GM23338 (cell line): ENCODE measurements at regions not wholly inside any gene's neighbourhood (a gene's known extent, or its start where the extent isn't known, plus 50 kb on each side); places are given as distances from the start of the nearest gene placed in this dataset.

Source experiments
- ATAC-seq: fragments of 200-7000 bp; cut with Tn5 transposase; 3 replicates; pipeline ENCODE4 v1.9.1; 2020
- DNase-seq: peaks from one replicate; pipeline ENCODE4 v3.0.0-alpha.2; 2015; ENCODE audit warnings: low spot score
- H2AFZ ChIP-seq: fragments of 200-600 bp; sonication (generic); 2 replicates; pipeline ENCODE4 v1.8.0; 2016; ENCODE audit warnings: antibody characterized with exemption, mild to moderate bottlenecking, moderate library complexity
- H3F3A ChIP-seq: fragments of 200-600 bp; sonication (generic); replicated peaks from 2 replicates; pipeline ENCODE4 v1.8.0; 2017; ENCODE audit warnings: antibody characterized with exemption, mixed run types, low read depth
- H3K27ac ChIP-seq: fragments of 200-600 bp; sonication (generic); 2 replicates; pipeline ENCODE4 v1.6.1; 2016; ENCODE audit warnings: low read depth
- H3K27me3 ChIP-seq: fragments of 200-600 bp; sonication (generic); 2 replicates; pipeline ENCODE4 v1.8.0; 2016; ENCODE audit warnings: mild to moderate bottlenecking, mixed run types, moderate library complexity; ENCODE audit not compliant: insufficient read depth
- H3K36me3 ChIP-seq: fragments of 200-600 bp; sonication (generic); 2 replicates; pipeline ENCODE4 v1.8.0; 2016; ENCODE audit warnings: mild to moderate bottlenecking; ENCODE audit not compliant: insufficient read depth
- H3K4me1 ChIP-seq: fragments of 200-600 bp; sonication (generic); 2 replicates; pipeline ENCODE4 v1.8.0; 2016; ENCODE audit warnings: mild to moderate bottlenecking, moderate library complexity; ENCODE audit not compliant: insufficient read depth
- H3K4me2 ChIP-seq: fragments of 200-600 bp; sonication (generic); 2 replicates; pipeline ENCODE4 v1.7.1; 2017; ENCODE audit warnings: mixed run types
- H3K4me3 ChIP-seq: fragments of 200-600 bp; sonication (generic); 2 replicates; pipeline ENCODE4 v1.6.1; 2016; ENCODE audit warnings: mixed run types
- H3K79me2 ChIP-seq: fragments of 200-600 bp; sonication (generic); replicated peaks from 2 replicates; pipeline ENCODE4 v1.8.0; 2017; ENCODE audit warnings: mild to moderate bottlenecking; ENCODE audit not compliant: insufficient read depth
- H3K9me2 ChIP-seq: fragments of 200-600 bp; sonication (generic); 2 replicates; pipeline ENCODE4 v1.8.0; 2017; ENCODE audit not compliant: insufficient read depth
- H4K20me1 ChIP-seq: fragments of 200-600 bp; sonication (generic); replicated peaks from 2 replicates; pipeline ENCODE4 v1.8.0; 2017; ENCODE audit warnings: mild to moderate bottlenecking; ENCODE audit not compliant: insufficient read depth
- H3K27ac Mint-ChIP-seq: 2 replicates; pipeline ENCODE4 v1.8.0; 2020; ENCODE audit warnings: inconsistent platforms, mild to moderate bottlenecking, moderate library complexity, mixed read lengths
- H3K27me3 Mint-ChIP-seq: 3 replicates; pipeline ENCODE4 v1.8.0; 2022; ENCODE audit warnings: low read depth, mild to moderate bottlenecking, moderate library complexity, mixed read lengths, inconsistent platforms; ENCODE audit not compliant: insufficient read depth, poor library complexity
- H3K36me3 Mint-ChIP-seq: 3 replicates; pipeline ENCODE4 v1.8.0; 2021; ENCODE audit warnings: low read depth, mild to moderate bottlenecking, inconsistent platforms, moderate library complexity, mixed read lengths
- H3K4me1 Mint-ChIP-seq: 3 replicates; pipeline ENCODE4 v1.8.0; 2020; ENCODE audit warnings: mild to moderate bottlenecking, inconsistent platforms, mixed read lengths
- H3K4me3 Mint-ChIP-seq: 3 replicates; pipeline ENCODE4 v1.8.0; 2021; ENCODE audit warnings: moderate library complexity, mild to moderate bottlenecking, inconsistent platforms, mixed read lengths
- H3K9me3 Mint-ChIP-seq: 3 replicates; pipeline ENCODE4 v1.8.0; 2020; ENCODE audit warnings: moderate library complexity, mild to moderate bottlenecking, inconsistent platforms, mixed read lengths
- CREB1 ChIP-seq: fragments of 250-450 bp; sonication (Bioruptor Pico); IDR thresholded peaks from 2 replicates; pipeline ENCODE4 v1.5.0; 2020; ENCODE audit warnings: low read depth, mild to moderate bottlenecking, moderate library complexity
- EZH2 ChIP-seq: fragments of 200-600 bp; sonication (generic); IDR thresholded peaks from one replicate; pipeline ENCODE4 v1.8.0; 2017; ENCODE audit warnings: antibody characterized with exemption, mild to moderate bottlenecking, low read depth; ENCODE audit not compliant: unreplicated experiment
- EZH2phosphoT487 ChIP-seq: fragments of 200-600 bp; sonication (generic); IDR thresholded peaks from one replicate; pipeline ENCODE4 v1.8.1; 2018; ENCODE audit warnings: antibody characterized with exemption; ENCODE audit not compliant: unreplicated experiment
- JUNB ChIP-seq: IDR thresholded peaks from one replicate; pipeline ENCODE4 v1.6.1; 2016; ENCODE audit warnings: antibody characterized with exemption; ENCODE audit not compliant: unreplicated experiment
- NANOG ChIP-seq: IDR thresholded peaks from 2 replicates; pipeline ENCODE4 v1.6.1; 2016; ENCODE audit warnings: antibody characterized with exemption, borderline replicate concordance
- POLR2AphosphoS5 ChIP-seq: IDR thresholded peaks from 2 replicates; pipeline ENCODE4 v1.6.1; 2016; ENCODE audit warnings: antibody characterized with exemption, low read depth
- STAT1 ChIP-seq: IDR thresholded peaks from one replicate; pipeline ENCODE4 v1.6.1; 2016; ENCODE audit warnings: antibody characterized with exemption; ENCODE audit not compliant: unreplicated experiment
- ZNF114 ChIP-seq: fragments of 250-450 bp; sonication (Bioruptor Pico); IDR thresholded peaks from 2 replicates; pipeline ENCODE4 v1.5.0; 2020; ENCODE audit warnings: mild to moderate bottlenecking, moderate library complexity
- ZNF331 ChIP-seq: fragments of 250-450 bp; sonication (Bioruptor Pico); IDR thresholded peaks from 2 replicates; pipeline ENCODE4 v1.5.0; 2020; ENCODE audit warnings: low read depth, mild to moderate bottlenecking, moderate library complexity
- TF ChIP-seq, protein P1 (sequence below), 2 experiments: fragments of 200-600 bp in 1 of 2; sonication (generic) in 1 of 2; conservative IDR thresholded peaks; 2 replicates each; pipeline versions ENCODE4 v1.5.1 to v1.6.1; 2016 to 2017; ENCODE audit warnings: antibody characterized with exemption in 2 of 2, low read depth in 2 of 2, mild to moderate bottlenecking in 2 of 2, moderate library complexity in 1 of 2
- TF ChIP-seq, protein P2 (sequence below): IDR thresholded peaks from one replicate; pipeline ENCODE4 v1.6.1; 2018; ENCODE audit warnings: antibody characterized with exemption; ENCODE audit not compliant: unreplicated experiment
- TF ChIP-seq, protein P3 (sequence below): fragments of 250-450 bp; sonication (Bioruptor Pico); IDR thresholded peaks from 2 replicates; pipeline ENCODE4 v1.5.0; 2020; ENCODE audit warnings: mild to moderate bottlenecking, moderate library complexity
- TF ChIP-seq, protein P4 (sequence below): IDR thresholded peaks from 2 replicates; pipeline ENCODE4 v1.6.1; 2016; ENCODE audit warnings: antibody characterized with exemption

DNA sequence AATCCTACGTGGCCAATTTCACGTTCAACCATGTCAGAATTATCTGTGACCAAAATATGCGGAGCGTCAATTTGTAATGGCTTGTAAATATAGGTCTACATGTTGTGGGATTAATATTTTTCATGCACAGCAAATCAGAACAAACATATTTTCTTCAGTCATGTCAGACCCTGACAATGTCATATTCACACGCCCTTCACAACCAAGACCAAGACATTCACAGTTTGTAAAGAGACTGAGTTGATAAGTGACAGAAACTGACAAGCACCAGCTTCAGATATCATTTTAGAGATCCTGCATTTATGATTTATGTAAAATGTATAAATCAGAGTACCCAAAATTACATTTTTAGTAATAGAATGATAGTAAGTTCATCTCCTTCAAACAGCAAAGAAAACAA lies 57.3 kb upstream of the NOVA1 start:
- H3K4me3 Mint-ChIP-seq = no peak overlapping the region
- Histone ChIP-seq H3K4me3 (no peak overlapping the region), H3K79me2 (no peaks in the 10 kb centered on the region), H3K4me2 (no peak overlapping the region), H3K27me3 (no peaks in the 10 kb centered on the region), H3K27ac (no peak overlapping the region), H3K36me3 (no peaks in the 10 kb centered on the region), H3F3A (no peaks in the 10 kb centered on the region), H3K4me1 (peaks cover 16% of the 10 kb centered on the region), H2AFZ (no peak overlapping the region), H3K9me2 (no peaks in the 10 kb centered on the region), H4K20me1 (no peaks in the 10 kb centered on the region)
- no peaks in the 10 kb centered on the region for H3K9me3 Mint-ChIP-seq
- H3K27me3 Mint-ChIP-seq = no peaks in the 10 kb centered on the region
- no peak for ATAC-seq
- TF ChIP-seq, protein P1, sequence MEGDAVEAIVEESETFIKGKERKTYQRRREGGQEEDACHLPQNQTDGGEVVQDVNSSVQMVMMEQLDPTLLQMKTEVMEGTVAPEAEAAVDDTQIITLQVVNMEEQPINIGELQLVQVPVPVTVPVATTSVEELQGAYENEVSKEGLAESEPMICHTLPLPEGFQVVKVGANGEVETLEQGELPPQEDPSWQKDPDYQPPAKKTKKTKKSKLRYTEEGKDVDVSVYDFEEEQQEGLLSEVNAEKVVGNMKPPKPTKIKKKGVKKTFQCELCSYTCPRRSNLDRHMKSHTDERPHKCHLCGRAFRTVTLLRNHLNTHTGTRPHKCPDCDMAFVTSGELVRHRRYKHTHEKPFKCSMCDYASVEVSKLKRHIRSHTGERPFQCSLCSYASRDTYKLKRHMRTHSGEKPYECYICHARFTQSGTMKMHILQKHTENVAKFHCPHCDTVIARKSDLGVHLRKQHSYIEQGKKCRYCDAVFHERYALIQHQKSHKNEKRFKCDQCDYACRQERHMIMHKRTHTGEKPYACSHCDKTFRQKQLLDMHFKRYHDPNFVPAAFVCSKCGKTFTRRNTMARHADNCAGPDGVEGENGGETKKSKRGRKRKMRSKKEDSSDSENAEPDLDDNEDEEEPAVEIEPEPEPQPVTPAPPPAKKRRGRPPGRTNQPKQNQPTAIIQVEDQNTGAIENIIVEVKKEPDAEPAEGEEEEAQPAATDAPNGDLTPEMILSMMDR (conservative IDR thresholded peaks at IDR 0.05; ENCODE audit: low read depth in 2 of 2) = no peak
- TF ChIP-seq, protein P2, sequence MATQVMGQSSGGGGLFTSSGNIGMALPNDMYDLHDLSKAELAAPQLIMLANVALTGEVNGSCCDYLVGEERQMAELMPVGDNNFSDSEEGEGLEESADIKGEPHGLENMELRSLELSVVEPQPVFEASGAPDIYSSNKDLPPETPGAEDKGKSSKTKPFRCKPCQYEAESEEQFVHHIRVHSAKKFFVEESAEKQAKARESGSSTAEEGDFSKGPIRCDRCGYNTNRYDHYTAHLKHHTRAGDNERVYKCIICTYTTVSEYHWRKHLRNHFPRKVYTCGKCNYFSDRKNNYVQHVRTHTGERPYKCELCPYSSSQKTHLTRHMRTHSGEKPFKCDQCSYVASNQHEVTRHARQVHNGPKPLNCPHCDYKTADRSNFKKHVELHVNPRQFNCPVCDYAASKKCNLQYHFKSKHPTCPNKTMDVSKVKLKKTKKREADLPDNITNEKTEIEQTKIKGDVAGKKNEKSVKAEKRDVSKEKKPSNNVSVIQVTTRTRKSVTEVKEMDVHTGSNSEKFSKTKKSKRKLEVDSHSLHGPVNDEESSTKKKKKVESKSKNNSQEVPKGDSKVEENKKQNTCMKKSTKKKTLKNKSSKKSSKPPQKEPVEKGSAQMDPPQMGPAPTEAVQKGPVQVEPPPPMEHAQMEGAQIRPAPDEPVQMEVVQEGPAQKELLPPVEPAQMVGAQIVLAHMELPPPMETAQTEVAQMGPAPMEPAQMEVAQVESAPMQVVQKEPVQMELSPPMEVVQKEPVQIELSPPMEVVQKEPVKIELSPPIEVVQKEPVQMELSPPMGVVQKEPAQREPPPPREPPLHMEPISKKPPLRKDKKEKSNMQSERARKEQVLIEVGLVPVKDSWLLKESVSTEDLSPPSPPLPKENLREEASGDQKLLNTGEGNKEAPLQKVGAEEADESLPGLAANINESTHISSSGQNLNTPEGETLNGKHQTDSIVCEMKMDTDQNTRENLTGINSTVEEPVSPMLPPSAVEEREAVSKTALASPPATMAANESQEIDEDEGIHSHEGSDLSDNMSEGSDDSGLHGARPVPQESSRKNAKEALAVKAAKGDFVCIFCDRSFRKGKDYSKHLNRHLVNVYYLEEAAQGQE = no peak
- TF ChIP-seq, protein P3, sequence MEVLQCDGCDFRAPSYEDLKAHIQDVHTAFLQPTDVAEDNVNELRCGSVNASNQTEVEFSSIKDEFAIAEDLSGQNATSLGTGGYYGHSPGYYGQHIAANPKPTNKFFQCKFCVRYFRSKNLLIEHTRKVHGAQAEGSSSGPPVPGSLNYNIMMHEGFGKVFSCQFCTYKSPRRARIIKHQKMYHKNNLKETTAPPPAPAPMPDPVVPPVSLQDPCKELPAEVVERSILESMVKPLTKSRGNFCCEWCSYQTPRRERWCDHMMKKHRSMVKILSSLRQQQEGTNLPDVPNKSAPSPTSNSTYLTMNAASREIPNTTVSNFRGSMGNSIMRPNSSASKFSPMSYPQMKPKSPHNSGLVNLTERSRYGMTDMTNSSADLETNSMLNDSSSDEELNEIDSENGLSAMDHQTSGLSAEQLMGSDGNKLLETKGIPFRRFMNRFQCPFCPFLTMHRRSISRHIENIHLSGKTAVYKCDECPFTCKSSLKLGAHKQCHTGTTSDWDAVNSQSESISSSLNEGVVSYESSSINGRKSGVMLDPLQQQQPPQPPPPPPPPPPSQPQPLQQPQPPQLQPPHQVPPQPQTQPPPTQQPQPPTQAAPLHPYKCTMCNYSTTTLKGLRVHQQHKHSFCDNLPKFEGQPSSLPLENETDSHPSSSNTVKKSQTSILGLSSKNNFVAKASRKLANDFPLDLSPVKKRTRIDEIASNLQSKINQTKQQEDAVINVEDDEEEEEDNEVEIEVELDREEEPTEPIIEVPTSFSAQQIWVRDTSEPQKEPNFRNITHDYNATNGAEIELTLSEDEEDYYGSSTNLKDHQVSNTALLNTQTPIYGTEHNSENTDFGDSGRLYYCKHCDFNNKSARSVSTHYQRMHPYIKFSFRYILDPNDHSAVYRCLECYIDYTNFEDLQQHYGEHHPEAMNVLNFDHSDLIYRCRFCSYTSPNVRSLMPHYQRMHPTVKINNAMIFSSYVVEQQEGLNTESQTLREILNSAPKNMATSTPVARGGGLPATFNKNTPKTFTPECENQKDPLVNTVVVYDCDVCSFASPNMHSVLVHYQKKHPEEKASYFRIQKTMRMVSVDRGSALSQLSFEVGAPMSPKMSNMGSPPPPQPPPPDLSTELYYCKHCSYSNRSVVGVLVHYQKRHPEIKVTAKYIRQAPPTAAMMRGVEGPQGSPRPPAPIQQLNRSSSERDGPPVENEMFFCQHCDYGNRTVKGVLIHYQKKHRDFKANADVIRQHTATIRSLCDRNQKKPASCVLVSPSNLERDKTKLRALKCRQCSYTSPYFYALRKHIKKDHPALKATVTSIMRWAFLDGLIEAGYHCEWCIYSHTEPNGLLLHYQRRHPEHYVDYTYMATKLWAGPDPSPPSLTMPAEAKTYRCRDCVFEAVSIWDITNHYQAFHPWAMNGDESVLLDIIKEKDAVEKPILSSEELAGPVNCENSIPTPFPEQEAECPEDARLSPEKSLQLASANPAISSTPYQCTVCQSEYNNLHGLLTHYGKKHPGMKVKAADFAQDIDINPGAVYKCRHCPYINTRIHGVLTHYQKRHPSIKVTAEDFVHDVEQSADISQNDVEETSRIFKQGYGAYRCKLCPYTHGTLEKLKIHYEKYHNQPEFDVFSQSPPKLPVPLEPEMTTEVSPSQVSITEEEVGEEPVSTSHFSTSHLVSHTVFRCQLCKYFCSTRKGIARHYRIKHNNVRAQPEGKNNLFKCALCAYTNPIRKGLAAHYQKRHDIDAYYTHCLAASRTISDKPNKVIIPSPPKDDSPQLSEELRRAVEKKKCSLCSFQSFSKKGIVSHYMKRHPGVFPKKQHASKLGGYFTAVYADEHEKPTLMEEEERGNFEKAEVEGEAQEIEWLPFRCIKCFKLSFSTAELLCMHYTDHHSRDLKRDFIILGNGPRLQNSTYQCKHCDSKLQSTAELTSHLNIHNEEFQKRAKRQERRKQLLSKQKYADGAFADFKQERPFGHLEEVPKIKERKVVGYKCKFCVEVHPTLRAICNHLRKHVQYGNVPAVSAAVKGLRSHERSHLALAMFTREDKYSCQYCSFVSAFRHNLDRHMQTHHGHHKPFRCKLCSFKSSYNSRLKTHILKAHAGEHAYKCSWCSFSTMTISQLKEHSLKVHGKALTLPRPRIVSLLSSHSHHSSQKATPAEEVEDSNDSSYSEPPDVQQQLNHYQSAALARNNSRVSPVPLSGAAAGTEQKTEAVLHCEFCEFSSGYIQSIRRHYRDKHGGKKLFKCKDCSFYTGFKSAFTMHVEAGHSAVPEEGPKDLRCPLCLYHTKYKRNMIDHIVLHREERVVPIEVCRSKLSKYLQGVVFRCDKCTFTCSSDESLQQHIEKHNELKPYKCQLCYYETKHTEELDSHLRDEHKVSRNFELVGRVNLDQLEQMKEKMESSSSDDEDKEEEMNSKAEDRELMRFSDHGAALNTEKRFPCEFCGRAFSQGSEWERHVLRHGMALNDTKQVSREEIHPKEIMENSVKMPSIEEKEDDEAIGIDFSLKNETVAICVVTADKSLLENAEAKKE (CRISPR knock-in tag) = no peak
- no peak for TF ChIP-seq CREB1 (CRISPR knock-in tag)
- TF ChIP-seq, protein P4, sequence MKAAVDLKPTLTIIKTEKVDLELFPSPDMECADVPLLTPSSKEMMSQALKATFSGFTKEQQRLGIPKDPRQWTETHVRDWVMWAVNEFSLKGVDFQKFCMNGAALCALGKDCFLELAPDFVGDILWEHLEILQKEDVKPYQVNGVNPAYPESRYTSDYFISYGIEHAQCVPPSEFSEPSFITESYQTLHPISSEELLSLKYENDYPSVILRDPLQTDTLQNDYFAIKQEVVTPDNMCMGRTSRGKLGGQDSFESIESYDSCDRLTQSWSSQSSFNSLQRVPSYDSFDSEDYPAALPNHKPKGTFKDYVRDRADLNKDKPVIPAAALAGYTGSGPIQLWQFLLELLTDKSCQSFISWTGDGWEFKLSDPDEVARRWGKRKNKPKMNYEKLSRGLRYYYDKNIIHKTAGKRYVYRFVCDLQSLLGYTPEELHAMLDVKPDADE = no peak
- TF ChIP-seq ZNF114 (CRISPR knock-in tag) = no peak
- TF ChIP-seq JUNB = no peak
- no peak for TF ChIP-seq POLR2AphosphoS5
- no peak for TF ChIP-seq EZH2
- TF ChIP-seq ZNF331 (CRISPR knock-in tag) = no peak
- no peak for TF ChIP-seq EZH2phosphoT487
- no peak for TF ChIP-seq NANOG
- TF ChIP-seq STAT1 = no peak
- no peaks in the 10 kb centered on the region for H3K36me3 Mint-ChIP-seq
- H3K4me1 Mint-ChIP-seq = peaks cover 9% of the 10 kb centered on the region
- no peak overlapping the region; the same call in 1 of the 2 replicates for H3K27ac Mint-ChIP-seq
- no peak for DNase-seq
